ENCODE measurements at regions not wholly inside any gene's neighbourhood (a gene's known extent, or its start where the extent isn't known, plus 50 kb on each side); places are given as distances from the start of the nearest gene placed in this dataset.

GRCh38 chr13:53152057-53152421 lies 123.4 kb downstream of the OLFM4 start:
- DNase-seq (ENCODE audit: low spot score), result no peak
- in situ Hi-C loops (cut with MboI; ENCODE audit: low pct_unique_long_range_greater_than_20kb, low sequenced_read_pairs, unreplicated experiment), result no loop called here
- no peak for TF ChIP-seq CTCF (IDR thresholded peaks at IDR 0.05; ENCODE audit: extremely low read depth, insufficient read depth, missing control alignments)

GRCh38 chr13:53158201-53158600 lies 129.6 kb downstream of the OLFM4 start:
- in situ Hi-C loops (cut with MboI; ENCODE audit: low pct_unique_long_range_greater_than_20kb, low sequenced_read_pairs, unreplicated experiment), result no loop called here
- no peak for TF ChIP-seq CTCF (IDR thresholded peaks at IDR 0.05; ENCODE audit: extremely low read depth, insufficient read depth, missing control alignments)
- no peak for DNase-seq (ENCODE audit: low spot score)

- TF ChIP-seq CTCF (IDR thresholded peaks at IDR 0.05; ENCODE audit: extremely low read depth, insufficient read depth, missing control alignments), result no peak
Observed at GRCh38 chr13:53159431-53159830, 130.8 kb downstream of the OLFM4 start.

GRCh38 chr13:53160211-53160610 lies 131.6 kb downstream of the OLFM4 start:
- TF ChIP-seq CTCF (IDR thresholded peaks at IDR 0.05; ENCODE audit: extremely low read depth, insufficient read depth, missing control alignments), result no peak
- no peak for DNase-seq (ENCODE audit: low spot score)
- in situ Hi-C loops (cut with MboI; ENCODE audit: low pct_unique_long_range_greater_than_20kb, low sequenced_read_pairs, unreplicated experiment), result no loop called here

More at GRCh38 chr13:53159431-53159830, 130.8 kb downstream of the OLFM4 start:
- in situ Hi-C loops (cut with MboI; ENCODE audit: low pct_unique_long_range_greater_than_20kb, low sequenced_read_pairs, unreplicated experiment), result no loop called here
- DNase-seq (ENCODE audit: low spot score), result no peak

DNA sequence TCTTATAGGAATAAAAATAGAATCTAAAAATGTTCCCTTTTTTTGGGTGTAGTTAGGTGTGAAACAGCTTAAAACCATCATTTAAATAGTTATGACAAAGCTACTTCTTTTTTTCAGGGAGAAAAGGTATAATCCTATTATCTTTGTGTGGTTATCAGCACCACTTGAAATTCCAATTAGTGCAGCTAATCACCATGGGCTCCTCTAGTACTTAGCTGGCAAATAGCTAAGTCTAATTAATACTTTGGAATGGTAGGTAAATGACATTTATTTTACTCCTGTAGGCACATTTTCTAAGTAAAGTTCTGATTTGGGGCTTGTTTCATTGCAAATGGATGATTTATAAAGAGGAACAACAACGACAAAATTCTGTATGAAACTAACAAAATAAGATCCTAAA lies 132.6 kb downstream of the OLFM4 start:
- DNase-seq (ENCODE audit: low spot score), result no peak
- no peak for TF ChIP-seq CTCF (IDR thresholded peaks at IDR 0.05; ENCODE audit: extremely low read depth, insufficient read depth, missing control alignments)
- in situ Hi-C loops (cut with MboI; ENCODE audit: low pct_unique_long_range_greater_than_20kb, low sequenced_read_pairs, unreplicated experiment), result no loop called here

GRCh38 chr13:53165261-53165660 lies 136.6 kb downstream of the OLFM4 start:
- no peak for DNase-seq (ENCODE audit: low spot score)
- no peak for TF ChIP-seq CTCF (IDR thresholded peaks at IDR 0.05; ENCODE audit: extremely low read depth, insufficient read depth, missing control alignments)
- in situ Hi-C loops (cut with MboI; ENCODE audit: low pct_unique_long_range_greater_than_20kb, low sequenced_read_pairs, unreplicated experiment), result no loop called here

- in situ Hi-C loops (cut with MboI; ENCODE audit: low pct_unique_long_range_greater_than_20kb, low sequenced_read_pairs, unreplicated experiment), result no loop called here
- TF ChIP-seq CTCF (IDR thresholded peaks at IDR 0.05; ENCODE audit: extremely low read depth, insufficient read depth, missing control alignments), result no peak
- DNase-seq (ENCODE audit: low spot score), result no peak
Observed at GRCh38 chr13:53167561-53167960, 138.9 kb downstream of the OLFM4 start.

Data from GM13977 (cell line).